ENCODE measurements at regions not wholly inside any gene's neighbourhood (a gene's known extent, or its start where the extent isn't known, plus 50 kb on each side); places are given as distances from the start of the nearest gene placed in this dataset.

DNA sequence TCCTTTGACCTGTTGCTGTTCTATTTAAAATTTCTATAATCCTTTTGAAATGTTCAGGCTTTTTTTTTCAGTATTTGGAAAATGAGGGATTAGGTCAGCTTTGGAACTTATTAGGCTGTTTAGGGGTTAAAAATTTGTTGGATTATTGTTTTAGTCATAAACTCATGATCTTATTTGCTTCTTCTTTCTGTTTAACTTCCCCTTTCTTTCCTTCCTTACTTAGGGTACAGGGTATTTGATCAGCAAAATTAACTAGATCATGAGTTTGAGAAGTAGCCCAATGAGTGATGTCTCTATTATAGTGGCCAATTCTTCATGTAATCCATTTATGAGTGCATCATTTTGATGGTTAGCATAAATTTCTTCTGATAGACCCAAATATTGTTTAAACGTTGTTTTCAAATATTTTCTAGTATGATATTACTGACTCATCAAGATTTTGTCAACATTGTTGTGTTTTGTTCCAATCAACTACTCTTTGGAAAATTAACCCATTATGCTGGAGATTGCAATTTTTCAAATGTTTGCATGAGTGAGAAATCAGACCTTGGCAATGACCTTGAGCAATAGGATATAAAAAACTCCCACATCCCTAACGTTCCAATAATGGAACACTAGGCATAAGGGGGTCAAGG, 94.4 kb downstream of the OTOR start:
- no peak overlapping the region for H2AFZ ChIP-seq
- no peaks in the 10 kb centered on the region for H3K79me2 ChIP-seq
- no peaks in the 10 kb centered on the region for H3K9me3 ChIP-seq (ENCODE audit: control insufficient read depth, low read length)
- TF ChIP-seq, protein P1, sequence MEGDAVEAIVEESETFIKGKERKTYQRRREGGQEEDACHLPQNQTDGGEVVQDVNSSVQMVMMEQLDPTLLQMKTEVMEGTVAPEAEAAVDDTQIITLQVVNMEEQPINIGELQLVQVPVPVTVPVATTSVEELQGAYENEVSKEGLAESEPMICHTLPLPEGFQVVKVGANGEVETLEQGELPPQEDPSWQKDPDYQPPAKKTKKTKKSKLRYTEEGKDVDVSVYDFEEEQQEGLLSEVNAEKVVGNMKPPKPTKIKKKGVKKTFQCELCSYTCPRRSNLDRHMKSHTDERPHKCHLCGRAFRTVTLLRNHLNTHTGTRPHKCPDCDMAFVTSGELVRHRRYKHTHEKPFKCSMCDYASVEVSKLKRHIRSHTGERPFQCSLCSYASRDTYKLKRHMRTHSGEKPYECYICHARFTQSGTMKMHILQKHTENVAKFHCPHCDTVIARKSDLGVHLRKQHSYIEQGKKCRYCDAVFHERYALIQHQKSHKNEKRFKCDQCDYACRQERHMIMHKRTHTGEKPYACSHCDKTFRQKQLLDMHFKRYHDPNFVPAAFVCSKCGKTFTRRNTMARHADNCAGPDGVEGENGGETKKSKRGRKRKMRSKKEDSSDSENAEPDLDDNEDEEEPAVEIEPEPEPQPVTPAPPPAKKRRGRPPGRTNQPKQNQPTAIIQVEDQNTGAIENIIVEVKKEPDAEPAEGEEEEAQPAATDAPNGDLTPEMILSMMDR (IDR thresholded peaks at IDR 0.05) = no peak
- H3K4me2 ChIP-seq (ENCODE audit: low read length) = no peak overlapping the region
- no peak overlapping the region for H3K9ac ChIP-seq
- no peaks in the 10 kb centered on the region for H3K27me3 ChIP-seq (ENCODE audit: control insufficient read depth, insufficient read depth, low read length)
- H3K27ac ChIP-seq = no peak overlapping the region
- no peak overlapping the region for H3K4me3 ChIP-seq (ENCODE audit: low read depth, low read length)
- no peaks in the 10 kb centered on the region for H3K36me3 ChIP-seq (ENCODE audit: control insufficient read depth, insufficient read depth, low read length)
- H3K4me1 ChIP-seq = no peaks in the 10 kb centered on the region

DNA sequence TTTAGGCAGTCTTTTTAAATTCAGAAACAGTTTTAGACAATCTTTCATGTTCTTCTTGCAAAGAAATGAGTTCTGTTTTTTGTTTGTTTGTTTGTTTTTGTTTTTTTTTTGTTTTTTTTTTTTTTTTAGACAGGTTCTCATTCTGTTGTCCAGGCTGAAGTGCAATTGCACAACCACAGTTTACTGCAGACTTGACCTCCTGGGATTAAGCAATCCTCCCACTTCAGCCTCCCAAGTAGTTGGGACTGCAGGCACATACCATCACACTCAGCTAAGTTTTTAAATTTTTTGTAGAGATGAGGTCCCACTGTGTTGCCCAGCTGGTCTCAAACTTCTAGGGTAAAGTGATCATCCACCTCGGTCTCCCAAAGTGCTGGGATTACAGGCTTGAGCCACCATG, 96.2 kb downstream of the OTOR start:
- no peaks in the 10 kb centered on the region for H3K4me1 ChIP-seq
- no peaks in the 10 kb centered on the region for H3K36me3 ChIP-seq (ENCODE audit: control insufficient read depth, insufficient read depth, low read length)
- no peaks in the 10 kb centered on the region for H3K9me3 ChIP-seq (ENCODE audit: control insufficient read depth, low read length)
- H3K4me2 ChIP-seq (ENCODE audit: low read length) = no peak overlapping the region
- no peak overlapping the region for H3K4me3 ChIP-seq (ENCODE audit: low read depth, low read length)
- no peak overlapping the region for H3K27ac ChIP-seq
- H3K79me2 ChIP-seq = no peaks in the 10 kb centered on the region
- no peaks in the 10 kb centered on the region for H3K27me3 ChIP-seq (ENCODE audit: control insufficient read depth, insufficient read depth, low read length)
- no peak overlapping the region for H2AFZ ChIP-seq
- TF ChIP-seq, protein P1 (IDR thresholded peaks at IDR 0.05) = no peak
- no peak overlapping the region for H3K9ac ChIP-seq

DNA sequence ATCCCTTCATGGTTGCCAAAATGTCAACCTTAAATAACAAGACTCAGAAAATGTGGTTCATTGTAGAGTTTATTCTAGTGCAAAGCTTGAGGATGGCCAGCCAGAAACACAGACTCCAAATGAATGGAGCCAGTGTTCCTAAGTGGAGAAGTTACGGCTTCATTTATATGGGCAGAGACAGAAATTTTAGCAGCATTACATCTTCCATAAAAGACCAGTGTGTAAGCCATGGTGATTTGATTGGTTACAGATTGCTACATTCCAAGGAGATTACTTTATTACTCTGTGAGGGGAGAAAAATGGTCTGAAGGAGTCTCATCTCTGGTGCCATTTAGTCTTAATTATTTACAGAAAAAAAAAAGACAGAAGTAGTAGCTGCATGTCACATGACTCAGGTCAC, 97.8 kb downstream of the OTOR start:
- no peak overlapping the region for H2AFZ ChIP-seq
- no peaks in the 10 kb centered on the region for H3K36me3 ChIP-seq (ENCODE audit: control insufficient read depth, insufficient read depth, low read length)
- H3K9me3 ChIP-seq (ENCODE audit: control insufficient read depth, low read length) = no peaks in the 10 kb centered on the region
- no peak overlapping the region for H3K4me3 ChIP-seq (ENCODE audit: low read depth, low read length)
- H3K4me1 ChIP-seq = no peaks in the 10 kb centered on the region
- H3K27ac ChIP-seq = no peak overlapping the region
- no peaks in the 10 kb centered on the region for H3K27me3 ChIP-seq (ENCODE audit: control insufficient read depth, insufficient read depth, low read length)
- TF ChIP-seq, protein P1 (IDR thresholded peaks at IDR 0.05) = no peak
- no peak overlapping the region for H3K9ac ChIP-seq
- H3K4me2 ChIP-seq (ENCODE audit: low read length) = no peak overlapping the region
- no peaks in the 10 kb centered on the region for H3K79me2 ChIP-seq

DNA sequence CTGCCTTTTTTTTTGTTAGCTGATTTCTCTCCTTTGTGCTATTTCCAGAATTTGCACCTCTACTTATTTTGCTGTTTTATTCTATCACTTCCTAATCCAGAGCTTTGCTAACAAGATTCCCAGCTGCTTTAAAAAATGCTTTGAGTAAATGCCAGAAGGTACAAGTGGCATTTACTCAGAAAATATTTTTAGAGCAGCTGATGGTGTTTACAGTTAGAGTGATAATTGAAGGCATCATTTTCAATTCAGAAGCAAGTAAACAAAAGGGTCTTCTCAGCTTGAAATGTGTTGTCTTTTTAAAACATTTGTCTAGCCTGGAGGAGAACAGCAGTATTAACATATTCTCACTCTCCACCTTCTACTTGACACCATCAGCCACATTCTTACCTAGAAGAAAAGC, 99.9 kb downstream of the OTOR start:
- no peaks in the 10 kb centered on the region for H3K79me2 ChIP-seq
- no peak overlapping the region for H3K9ac ChIP-seq
- no peaks in the 10 kb centered on the region for H3K9me3 ChIP-seq (ENCODE audit: control insufficient read depth, low read length)
- no peaks in the 10 kb centered on the region for H3K27me3 ChIP-seq (ENCODE audit: control insufficient read depth, insufficient read depth, low read length)
- H3K36me3 ChIP-seq (ENCODE audit: control insufficient read depth, insufficient read depth, low read length) = no peaks in the 10 kb centered on the region
- H2AFZ ChIP-seq = no peak overlapping the region
- no peaks in the 10 kb centered on the region for H3K4me1 ChIP-seq
- TF ChIP-seq, protein P1 (IDR thresholded peaks at IDR 0.05) = no peak
- no peak overlapping the region for H3K4me2 ChIP-seq (ENCODE audit: low read length)
- no peak overlapping the region for H3K27ac ChIP-seq
- H3K4me3 ChIP-seq (ENCODE audit: low read depth, low read length) = no peak overlapping the region

DNA sequence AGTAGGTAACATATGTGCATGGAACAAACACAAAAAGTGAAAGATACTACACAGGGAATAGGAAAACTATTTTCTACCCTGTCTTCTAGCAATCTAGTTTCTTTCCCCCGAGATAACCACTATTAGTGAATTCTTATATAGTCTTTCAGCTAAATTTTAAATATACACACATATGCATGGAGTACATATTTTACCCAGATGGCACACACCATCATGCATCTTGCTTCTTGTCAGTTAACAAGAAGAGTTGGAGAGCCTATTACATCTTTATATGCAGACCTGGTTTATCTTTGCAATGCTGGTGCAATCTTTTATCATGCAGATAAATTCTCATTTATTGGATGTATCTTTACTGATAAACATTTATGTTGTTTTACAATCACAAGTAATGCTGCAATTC, 100.4 kb downstream of the OTOR start:
- no peaks in the 10 kb centered on the region for H3K27me3 ChIP-seq (ENCODE audit: control insufficient read depth, insufficient read depth, low read length)
- H3K4me1 ChIP-seq = no peaks in the 10 kb centered on the region
- no peaks in the 10 kb centered on the region for H3K9me3 ChIP-seq (ENCODE audit: control insufficient read depth, low read length)
- no peak overlapping the region for H3K9ac ChIP-seq
- H3K4me2 ChIP-seq (ENCODE audit: low read length) = no peak overlapping the region
- H2AFZ ChIP-seq = no peak overlapping the region
- H3K27ac ChIP-seq = no peak overlapping the region
- TF ChIP-seq, protein P1 (IDR thresholded peaks at IDR 0.05) = no peak
- H3K4me3 ChIP-seq (ENCODE audit: low read depth, low read length) = no peak overlapping the region
- H3K36me3 ChIP-seq (ENCODE audit: control insufficient read depth, insufficient read depth, low read length) = no peaks in the 10 kb centered on the region
- H3K79me2 ChIP-seq = no peaks in the 10 kb centered on the region

All from parathyroid adenoma (tissue), 2 donors.